ENCODE measurements at regions not wholly inside any gene's neighbourhood (a gene's known extent, or its start where the extent isn't known, plus 50 kb on each side); places are given as distances from the start of the nearest gene placed in this dataset.

DNA sequence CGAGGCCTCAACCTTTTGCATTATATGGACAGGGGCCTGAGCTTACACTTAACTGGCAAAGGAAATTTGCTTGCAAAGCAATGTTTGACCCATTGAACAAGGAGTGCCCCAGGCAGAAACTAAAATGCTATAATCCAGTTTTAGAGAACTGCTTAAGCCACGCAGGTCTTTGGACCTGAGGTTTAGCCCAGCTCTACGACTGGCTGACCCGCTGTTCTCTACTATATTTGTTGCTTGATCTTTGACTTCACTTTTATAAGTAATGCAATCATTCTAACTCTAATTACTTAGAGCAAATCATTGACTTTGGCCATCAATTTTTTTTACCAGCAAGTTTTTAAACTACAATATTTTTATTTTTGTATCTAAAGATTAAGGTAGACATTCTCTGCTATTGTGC, 268.8 kb downstream of the MREG start:
- no peak for FAIRE-seq
- in situ Hi-C loops (cut with MboI), result no loop called here
- Histone ChIP-seq H3K4me3 (no peak overlapping the region), H3K79me2 (ENCODE audit: control insufficient read depth, insufficient read depth, low read length) (no peaks in the 10 kb centered on the region), H4K20me1 (replicated peaks; ENCODE audit: control insufficient read depth, insufficient read depth, low read length) (no peaks in the 10 kb centered on the region), H3K9ac (ENCODE audit: insufficient read depth in 1 of 2, low read depth in 2 of 2, low read length in 2 of 2) (no peak overlapping the region), H3K36me3 (ENCODE audit: control insufficient read depth, insufficient read depth, low read length) (no peaks in the 10 kb centered on the region), H3K27me3 (ENCODE audit: control insufficient read depth in 2 of 2, insufficient read depth in 2 of 2, low read length in 2 of 2) (no peaks in the 10 kb centered on the region), H3K27ac (ENCODE audit: extremely low read depth, low read depth, low read length) (no peak overlapping the region), H3K9me3 (replicated peaks; ENCODE audit: control insufficient read depth, insufficient read depth, low read depth, low read length) (no peaks in the 10 kb centered on the region), H3K4me1 (replicated peaks in 1 of 2; ENCODE audit: control insufficient read depth in 2 of 2, insufficient read depth in 2 of 2, low read length in 2 of 2) (0 out of 5 replicates have a peak, but pooled peaks cover 3 to 4% of the 10 kb centered on the region in 2 experiments), H3K4me2 (ENCODE audit: insufficient read depth, low read length) (no peak overlapping the region), H3K9me1 (ENCODE audit: control insufficient read depth, insufficient read depth, low read length) (no peaks in the 10 kb centered on the region), H2AFZ (ENCODE audit: low read depth, low read length) (no peak overlapping the region)
- POLR2A ChIA-PET, result interaction anchor here (0.7 kb wide), 1 partner anchor 124 kb away, joined by 4 read pairs; no protein-coding TSS in a partner anchor
- ATAC-seq, result no peak
- WGBS (ENCODE audit: insufficient coverage, low coverage, missing lambda C conversion rate), result 67% methylated on average over 4 of the region's 4 CpGs
- no TSS peak for BruUV-seq (replicated peaks)
- intact Hi-C loops (cut with micrococcal nuclease), result no loop called here
- DNase-seq (ENCODE audit: extremely low read depth in 1 of 4, low spot score in 3 of 4), result no peak
- CTCF ChIA-PET (ENCODE audit: low intra/inter-chr PET ratio), result no interaction called here
- no peak for TF ChIP-seq NFATC3 (IDR thresholded peaks at IDR 0.05)
- TF ChIP-seq DNMT1 (IDR thresholded peaks at IDR 0.05), result no peak
- no peak for TF ChIP-seq GATAD2B (IDR thresholded peaks at IDR 0.05; ENCODE audit: borderline replicate concordance)
- no peak for TF ChIP-seq ADNP (tag; IDR thresholded peaks at IDR 0.05)
- no peak for TF ChIP-seq CREB1 (IDR thresholded peaks at IDR 0.05)
- TF ChIP-seq CREB1 (CRISPR knock-in tag; IDR thresholded peaks at IDR 0.05), result no peak
- no peak for TF ChIP-seq RBM15 (IDR thresholded peaks at IDR 0.05; ENCODE audit: insufficient read depth, low read length)

DNA sequence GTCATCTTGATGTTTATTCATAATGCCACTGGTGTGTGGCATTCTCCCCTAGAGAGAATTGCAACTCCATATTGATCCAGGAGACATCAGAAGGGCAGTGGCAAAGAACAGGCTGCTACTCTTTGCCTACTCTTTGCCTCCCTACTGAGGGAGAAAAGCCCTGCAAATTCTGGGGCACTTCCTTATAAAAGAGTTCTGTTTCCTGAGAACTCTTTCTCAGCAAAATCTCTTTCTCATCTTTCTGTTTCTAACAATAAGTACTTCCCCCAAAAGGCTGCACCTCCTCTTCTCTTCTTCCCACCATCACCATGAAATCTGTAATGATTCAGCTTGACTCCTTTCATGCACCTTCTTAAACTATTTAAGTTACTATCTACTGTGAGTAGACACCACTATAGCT, 270.3 kb downstream of the MREG start:
- in situ Hi-C loops (cut with MboI) (no loop called here), intact Hi-C loops (cut with micrococcal nuclease) (no loop called here)
- Histone ChIP-seq H3K9me1 (ENCODE audit: control insufficient read depth, insufficient read depth, low read length) (no peaks in the 10 kb centered on the region), H3K4me2 (ENCODE audit: insufficient read depth, low read length) (no peak overlapping the region), H3K4me1 (replicated peaks in 1 of 2; ENCODE audit: control insufficient read depth in 2 of 2, insufficient read depth in 2 of 2, low read length in 2 of 2) (0 out of 5 replicates have a peak, but pooled peaks cover 0 to 4% of the 10 kb centered on the region in 2 experiments), H3K9me3 (replicated peaks; ENCODE audit: control insufficient read depth, insufficient read depth, low read depth, low read length) (no peaks in the 10 kb centered on the region), H3K27ac (ENCODE audit: extremely low read depth, low read depth, low read length) (no peak overlapping the region), H3K4me3 (no peak overlapping the region), H3K27me3 (ENCODE audit: control insufficient read depth in 2 of 2, insufficient read depth in 2 of 2, low read length in 2 of 2) (no peaks in the 10 kb centered on the region), H2AFZ (ENCODE audit: low read depth, low read length) (no peak overlapping the region), H3K79me2 (ENCODE audit: control insufficient read depth, insufficient read depth, low read length) (no peaks in the 10 kb centered on the region), H4K20me1 (replicated peaks; ENCODE audit: control insufficient read depth, insufficient read depth, low read length) (no peaks in the 10 kb centered on the region), H3K36me3 (ENCODE audit: control insufficient read depth, insufficient read depth, low read length) (no peaks in the 10 kb centered on the region), H3K9ac (ENCODE audit: insufficient read depth in 1 of 2, low read depth in 2 of 2, low read length in 2 of 2) (no peak overlapping the region)
- no peak for ATAC-seq
- DNase-seq (ENCODE audit: extremely low read depth in 1 of 4, low spot score in 3 of 4), result no peak
- TF ChIP-seq SOX6 (IDR thresholded peaks at IDR 0.05) (no peak), ETS2 (tag; IDR thresholded peaks at IDR 0.05; ENCODE audit: borderline replicate concordance, poor library complexity, severe bottlenecking) (no peak), ELF4 (CRISPR knock-in tag; IDR thresholded peaks at IDR 0.05) (no peak), SPI1 (IDR thresholded peaks at IDR 0.05; ENCODE audit: borderline replicate concordance, low read depth, low read length) (no peak)
- TF ChIP-seq, protein P1, sequence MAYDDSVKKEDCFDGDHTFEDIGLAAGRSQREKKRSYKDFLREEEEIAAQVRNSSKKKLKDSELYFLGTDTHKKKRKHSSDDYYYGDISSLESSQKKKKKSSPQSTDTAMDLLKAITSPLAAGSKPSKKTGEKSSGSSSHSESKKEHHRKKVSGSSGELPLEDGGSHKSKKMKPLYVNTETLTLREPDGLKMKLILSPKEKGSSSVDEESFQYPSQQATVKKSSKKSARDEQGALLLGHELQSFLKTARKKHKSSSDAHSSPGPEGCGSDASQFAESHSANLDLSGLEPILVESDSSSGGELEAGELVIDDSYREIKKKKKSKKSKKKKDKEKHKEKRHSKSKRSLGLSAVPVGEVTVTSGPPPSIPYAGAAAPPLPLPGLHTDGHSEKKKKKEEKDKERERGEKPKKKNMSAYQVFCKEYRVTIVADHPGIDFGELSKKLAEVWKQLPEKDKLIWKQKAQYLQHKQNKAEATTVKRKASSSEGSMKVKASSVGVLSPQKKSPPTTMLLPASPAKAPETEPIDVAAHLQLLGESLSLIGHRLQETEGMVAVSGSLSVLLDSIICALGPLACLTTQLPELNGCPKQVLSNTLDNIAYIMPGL (CRISPR knock-in tag; IDR thresholded peaks at IDR 0.05), result no peak
- ChIA-PET CTCF (ENCODE audit: low intra/inter-chr PET ratio) (no interaction called here), POLR2A (no interaction called here)
- no peak for FAIRE-seq
- BruUV-seq (replicated peaks), result no TSS peak
